GM23248 (cell line): ENCODE measurements at regions not wholly inside any gene's neighbourhood (a gene's known extent, or its start where the extent isn't known, plus 50 kb on each side); places are given as distances from the start of the nearest gene placed in this dataset.

ENCODE experiments used
- DNase-seq: peaks from one replicate; pipeline ENCODE4 v3.0.0-alpha.2; 2015
- H2AFZ ChIP-seq: fragments of 200-600 bp; sonication (generic); 2 replicates; pipeline ENCODE4 v1.6.1; 2016; ENCODE audit warnings: antibody characterized with exemption
- H3F3A ChIP-seq: fragments of 200-600 bp; sonication (generic); 2 replicates; pipeline ENCODE4 v1.6.1; 2016; ENCODE audit warnings: mild to moderate bottlenecking, antibody characterized with exemption, mixed run types; ENCODE audit not compliant: insufficient read depth
- H3K27ac ChIP-seq: fragments of 200-600 bp; sonication (generic); 2 replicates; pipeline ENCODE4 v1.5.1; 2016; ENCODE audit warnings: mild to moderate bottlenecking
- H3K27me3 ChIP-seq: fragments of 200-600 bp; sonication (generic); replicated peaks from 2 replicates; pipeline ENCODE4 v1.6.1; 2016; ENCODE audit warnings: mild to moderate bottlenecking; ENCODE audit not compliant: insufficient read depth
- H3K36me3 ChIP-seq: fragments of 200-600 bp; sonication (generic); 2 replicates; pipeline ENCODE4 v1.6.1; 2016; ENCODE audit warnings: low read depth, mild to moderate bottlenecking
- H3K4me1 ChIP-seq: fragments of 200-600 bp; sonication (generic); 2 replicates; pipeline ENCODE4 v1.6.1; 2016; ENCODE audit warnings: mild to moderate bottlenecking; ENCODE audit not compliant: insufficient read depth
- H3K4me2 ChIP-seq: fragments of 200-600 bp; sonication (generic); one replicate; pipeline ENCODE4 v1.6.1; 2016; ENCODE audit warnings: mild to moderate bottlenecking; ENCODE audit not compliant: unreplicated experiment
- H3K4me3 ChIP-seq: fragments of 200-600 bp; sonication (generic); 2 replicates; pipeline ENCODE4 v1.5.1; 2016; ENCODE audit warnings: mild to moderate bottlenecking
- H3K79me2 ChIP-seq: fragments of 200-600 bp; sonication (generic); 2 replicates; pipeline ENCODE4 v1.6.1; 2016; ENCODE audit warnings: mild to moderate bottlenecking; ENCODE audit not compliant: insufficient read depth
- H3K9ac ChIP-seq: fragments of 200-600 bp; sonication (generic); 2 replicates; pipeline ENCODE4 v1.6.1; 2016; ENCODE audit warnings: mild to moderate bottlenecking
- H3K9me2 ChIP-seq: fragments of 200-600 bp; sonication (generic); 2 replicates; pipeline ENCODE4 v1.6.1; 2016; ENCODE audit warnings: mixed run types, mild to moderate bottlenecking, moderate library complexity; ENCODE audit not compliant: insufficient read depth
- H3K9me3 ChIP-seq: fragments of 200-600 bp; sonication (generic); one replicate; pipeline ENCODE4 v1.6.1; 2017; ENCODE audit warnings: low read depth
- H4K20me1 ChIP-seq: fragments of 200-600 bp; sonication (generic); 2 replicates; pipeline ENCODE4 v1.6.0; 2016; ENCODE audit not compliant: insufficient read depth
- EZH2 ChIP-seq: fragments of 200-600 bp; sonication (generic); IDR thresholded peaks from 2 replicates; pipeline ENCODE4 v1.6.1; 2018; ENCODE audit warnings: antibody characterized with exemption, mild to moderate bottlenecking; ENCODE audit not compliant: insufficient read depth, poor library complexity, severe bottlenecking
- EZH2phosphoT487 ChIP-seq: fragments of 200-600 bp; sonication (generic); IDR thresholded peaks from 2 replicates; pipeline ENCODE4 v1.6.1; 2018; ENCODE audit warnings: antibody characterized with exemption, moderate library complexity, mild to moderate bottlenecking, low read depth; ENCODE audit not compliant: insufficient read depth
- WGBS, 2 experiments: methylation state at CpG; one replicate each; pipeline ENCODE4 v1.1.6; 2015 to 2017; ENCODE audit warnings: low lambda C conversion rate in 2 of 2, low coverage in 1 of 2; ENCODE audit errors: missing lambda C conversion rate in 2 of 2; 5-methylcytosine and 5-hydroxymethylcytosine counted together
- in situ Hi-C: fragments of 300-500 bp; cut with MboI; formaldehyde crosslinking; loops from 2 replicates; pipeline ENCODE4 v1.15.0; 2020

DNA sequence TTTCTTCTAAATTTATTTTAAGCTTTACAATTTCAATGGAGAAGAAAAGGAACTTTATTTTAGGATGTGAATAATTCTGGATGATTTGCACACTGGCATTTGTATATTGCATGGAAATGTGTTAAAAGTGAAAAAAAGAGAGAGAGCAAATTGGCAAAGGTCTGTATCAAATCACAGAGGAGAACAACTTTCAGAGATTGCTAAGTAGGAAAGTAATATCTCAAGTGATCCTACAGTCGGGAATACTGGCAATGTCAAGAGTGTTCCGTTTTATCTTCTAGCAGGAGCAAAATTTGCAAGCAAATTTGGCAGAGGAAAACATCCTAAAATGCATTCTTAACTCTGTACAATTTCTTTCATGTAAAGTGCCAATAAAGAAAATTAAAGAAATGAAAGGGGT lies 97.1 kb upstream of the TMC3 start:
- in situ Hi-C loops: no loop called here
- H3K9me3 ChIP-seq: no peaks in the 10 kb centered on the region
- H3K36me3 ChIP-seq: no peaks in the 10 kb centered on the region
- no peak overlapping the region for H3K4me2 ChIP-seq
- WGBS, 2 experiments: 3 to 7% methylated on average over 2 of the region's 2 CpGs
- no peaks in the 10 kb centered on the region for H4K20me1 ChIP-seq
- H3K9me2 ChIP-seq: no peaks in the 10 kb centered on the region
- H3K4me3 ChIP-seq: no peak overlapping the region
- no peak for DNase-seq
- H3K4me1 ChIP-seq: no peaks in the 10 kb centered on the region
- H3K9ac ChIP-seq: no peak overlapping the region
- no peak overlapping the region for H3K27ac ChIP-seq
- TF ChIP-seq EZH2 (no peak), EZH2phosphoT487 (no peak)
- H3F3A ChIP-seq: no peaks in the 10 kb centered on the region
- peaks cover 15% of the 10 kb centered on the region; the same call in 1 of the 2 replicates for H3K27me3 ChIP-seq
- H3K79me2 ChIP-seq: no peaks in the 10 kb centered on the region
- H2AFZ ChIP-seq: no peak overlapping the region

- H2AFZ ChIP-seq: no peak overlapping the region
- H3K4me3 ChIP-seq: no peak overlapping the region
- in situ Hi-C loops: no loop called here
- H4K20me1 ChIP-seq: no peaks in the 10 kb centered on the region
- H3K4me1 ChIP-seq: no peaks in the 10 kb centered on the region
- TF ChIP-seq EZH2 (no peak), EZH2phosphoT487 (no peak)
- no peak overlapping the region for H3K9ac ChIP-seq
- H3F3A ChIP-seq: no peaks in the 10 kb centered on the region
- no peaks in the 10 kb centered on the region for H3K79me2 ChIP-seq
- H3K9me2 ChIP-seq: no peaks in the 10 kb centered on the region
- no peak overlapping the region for H3K27ac ChIP-seq
- 60 to 67% methylated on average over 5 of the region's 5 CpGs for WGBS, 2 experiments
- H3K4me2 ChIP-seq: no peak overlapping the region
- H3K27me3 ChIP-seq: peaks cover 20% of the 10 kb centered on the region; the same call in 1 of the 2 replicates
- no peak for DNase-seq
- H3K36me3 ChIP-seq: no peaks in the 10 kb centered on the region
- H3K9me3 ChIP-seq: peaks cover 3% of the 10 kb centered on the region
These were observed 95.1 kb upstream of the TMC3 start for GRCh38 chr15:81469154-81469553.

- Histone ChIP-seq H3K4me1 (no peaks in the 10 kb centered on the region), H3K9ac (no peak overlapping the region), H3K4me3 (no peak overlapping the region), H3K79me2 (no peaks in the 10 kb centered on the region), H3K27ac (no peak overlapping the region), H3K9me2 (no peaks in the 10 kb centered on the region; the same call in 1 of the 2 replicates), H3K27me3 (peaks cover 20% of the 10 kb centered on the region; the same call in 1 of the 2 replicates), H2AFZ (no peak overlapping the region), H3K4me2 (no peak overlapping the region), H3K36me3 (no peaks in the 10 kb centered on the region), H3K9me3 (peaks cover 3% of the 10 kb centered on the region), H4K20me1 (no peaks in the 10 kb centered on the region), H3F3A (no peaks in the 10 kb centered on the region)
- TF ChIP-seq EZH2 (no peak), EZH2phosphoT487 (no peak)
- 33 to 41% methylated on average over 3 of the region's 3 CpGs for WGBS, 2 experiments
- DNase-seq: no peak
- in situ Hi-C loops: no loop called here
These were observed 92.7 kb upstream of the TMC3 start for GRCh38 chr15:81466741-81467140.

DNA sequence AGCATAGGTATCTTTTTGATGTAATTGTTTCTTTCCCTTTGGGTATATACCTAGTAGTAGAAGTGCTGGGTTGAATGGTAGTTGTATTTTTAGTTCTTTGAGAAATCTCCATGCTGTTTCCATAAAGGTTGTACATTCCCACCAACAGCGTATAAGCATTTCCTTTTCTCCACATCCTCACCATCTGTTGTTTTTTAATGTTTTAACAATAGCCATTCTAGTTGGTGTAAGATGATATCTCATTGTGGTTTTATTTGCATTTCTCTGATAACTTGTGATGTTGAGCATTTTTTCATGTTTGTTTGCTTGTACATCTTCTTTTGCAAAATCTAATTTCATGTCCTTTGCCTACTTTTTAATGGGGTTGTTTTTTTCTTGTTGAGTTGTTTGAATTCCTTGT lies 80.0 kb upstream of the TMC3 start:
- Histone ChIP-seq H3K4me2 (no peak overlapping the region), H3K4me1 (no peaks in the 10 kb centered on the region), H3K9me2 (no peaks in the 10 kb centered on the region), H3F3A (no peaks in the 10 kb centered on the region), H3K27me3 (no peaks in the 10 kb centered on the region), H3K9ac (no peak overlapping the region), H3K27ac (no peak overlapping the region), H2AFZ (no peak overlapping the region), H3K9me3 (peaks cover 3% of the 10 kb centered on the region), H3K79me2 (no peaks in the 10 kb centered on the region), H3K4me3 (no peak overlapping the region), H3K36me3 (no peaks in the 10 kb centered on the region), H4K20me1 (no peaks in the 10 kb centered on the region)
- in situ Hi-C loops: no loop called here
- WGBS, 2 experiments: 28 to 40% methylated on average over 1 of the region's 1 CpG
- no peak for TF ChIP-seq EZH2
- no peak for DNase-seq

DNA sequence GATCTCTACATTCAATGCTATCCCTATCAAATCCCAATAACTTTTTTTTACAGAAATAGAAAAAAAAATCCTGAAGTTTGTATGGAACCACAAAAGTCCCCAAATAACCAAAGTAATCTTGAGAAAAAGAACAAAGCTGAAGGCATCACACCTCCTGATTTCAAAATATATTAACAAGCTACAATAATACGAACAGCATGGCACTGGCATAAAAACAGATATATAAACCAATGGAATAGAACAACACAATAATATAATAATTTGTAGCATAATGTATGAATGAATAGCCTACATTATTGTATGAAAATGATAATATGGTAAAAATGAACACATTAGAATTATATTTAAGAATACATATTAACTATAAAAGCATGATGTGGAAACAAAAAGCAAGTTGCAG lies 76.7 kb upstream of the TMC3 start:
- Histone ChIP-seq H3K27me3 (no peaks in the 10 kb centered on the region), H3K27ac (no peak overlapping the region), H3K4me2 (no peak overlapping the region), H2AFZ (no peak overlapping the region), H3K4me3 (no peak overlapping the region), H3K36me3 (no peaks in the 10 kb centered on the region), H3K79me2 (no peaks in the 10 kb centered on the region), H3F3A (no peaks in the 10 kb centered on the region), H3K4me1 (no peaks in the 10 kb centered on the region), H3K9me3 (peaks cover 3% of the 10 kb centered on the region), H3K9ac (no peak overlapping the region), H4K20me1 (no peaks in the 10 kb centered on the region), H3K9me2 (no peaks in the 10 kb centered on the region)
- no peak for DNase-seq
- in situ Hi-C loops: no loop called here
- no peak for TF ChIP-seq EZH2
- TF ChIP-seq EZH2phosphoT487: no peak
- WGBS, 2 experiments: 38 to 45% methylated on average over 1 of the region's 1 CpG
